Suppressor macrophage (primary cell): ENCODE measurements at regions not wholly inside any gene's neighbourhood (a gene's known extent, or its start where the extent isn't known, plus 50 kb on each side); places are given as distances from the start of the nearest gene placed in this dataset.
"Not testable (repeated sequence)": the region's sequence is repeated elsewhere in the genome, so short reads cannot be mapped to it uniquely, and the experiment has no call there.

Experiments
- DNase-seq, 4 experiments: peaks; one replicate each; pipeline ENCODE4 v3.0.0-alpha.2; 2020 to 2022

DNA sequence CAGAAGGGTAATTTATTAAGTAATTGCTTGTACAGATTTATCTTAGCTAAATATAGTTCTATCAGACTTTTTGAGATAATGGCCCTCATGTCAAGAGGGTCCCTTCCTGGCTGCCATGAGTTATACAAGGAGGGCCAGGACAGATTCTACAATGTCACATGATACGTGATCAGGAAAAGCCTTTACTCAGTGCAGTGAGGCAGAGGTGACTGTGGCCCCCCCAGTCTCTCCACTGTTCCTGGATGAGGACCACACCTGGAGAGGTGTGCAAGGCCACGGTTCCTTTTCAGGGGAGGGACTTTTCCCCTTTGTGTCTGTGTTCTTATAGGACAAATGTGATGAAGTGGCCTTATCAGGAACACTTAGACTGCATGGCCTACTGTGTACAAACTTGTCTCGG is 54.3 kb upstream of the LRCH1 start:
- DNase-seq: no peak

DNA sequence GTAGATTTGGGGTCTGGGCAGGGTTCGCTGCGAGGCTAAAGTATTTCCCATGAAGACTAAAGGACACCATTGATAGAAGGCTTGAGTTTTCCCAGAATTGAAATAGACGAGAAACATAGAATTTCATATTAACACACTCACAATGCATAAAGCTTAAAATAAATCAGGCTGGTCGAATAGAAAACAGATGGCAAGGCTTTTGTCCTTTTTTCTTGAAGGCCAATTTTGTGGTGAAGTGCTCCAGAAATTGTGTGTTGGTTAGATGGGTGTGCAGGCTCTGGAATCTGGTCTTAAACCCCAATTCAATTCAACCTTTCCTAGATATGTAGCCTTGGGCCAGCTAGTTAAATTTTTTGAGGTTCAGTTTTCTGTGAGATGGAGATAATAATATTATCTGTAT is 56.9 kb upstream of the LRCH1 start:
- no peak for DNase-seq

DNA sequence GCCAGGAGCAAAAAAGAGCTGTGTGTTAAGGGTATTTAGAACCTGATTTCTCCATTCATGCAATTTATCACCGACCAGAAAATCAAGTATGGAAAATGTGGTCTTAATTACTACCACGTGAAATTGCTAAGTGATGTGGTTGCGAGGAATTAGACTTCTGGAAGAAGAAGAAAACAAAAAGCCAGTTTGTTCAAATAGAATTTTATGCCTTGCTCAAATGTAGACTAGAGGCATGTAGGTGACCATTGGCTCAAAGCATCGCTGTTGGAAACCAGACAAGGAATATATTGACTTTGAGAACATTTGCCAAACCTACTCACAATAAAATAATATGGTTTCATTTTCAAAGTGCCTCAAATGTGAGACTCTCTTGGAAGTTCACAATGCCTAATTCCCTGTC is 57.3 kb upstream of the LRCH1 start:
- no peak for DNase-seq

DNA sequence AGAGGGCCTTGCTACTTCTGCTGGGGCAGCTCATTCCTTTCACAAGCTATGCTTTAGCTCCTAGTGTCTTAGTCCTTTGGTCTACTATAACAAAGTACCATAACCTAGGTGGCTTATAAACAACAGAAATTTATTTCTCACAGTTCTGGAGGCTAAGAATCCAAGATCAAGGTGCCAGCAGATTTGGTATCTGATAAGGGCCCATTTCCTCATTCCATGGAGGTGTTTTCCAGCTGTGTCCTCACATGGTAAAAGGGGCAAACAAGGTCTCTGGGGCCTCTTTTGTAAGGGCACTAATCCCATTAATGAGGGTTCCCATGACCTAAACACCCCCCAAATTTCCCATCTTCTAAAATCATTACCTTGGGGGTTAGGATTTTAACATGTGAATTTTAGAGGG is 57.9 kb upstream of the LRCH1 start:
- no peak for DNase-seq

DNA sequence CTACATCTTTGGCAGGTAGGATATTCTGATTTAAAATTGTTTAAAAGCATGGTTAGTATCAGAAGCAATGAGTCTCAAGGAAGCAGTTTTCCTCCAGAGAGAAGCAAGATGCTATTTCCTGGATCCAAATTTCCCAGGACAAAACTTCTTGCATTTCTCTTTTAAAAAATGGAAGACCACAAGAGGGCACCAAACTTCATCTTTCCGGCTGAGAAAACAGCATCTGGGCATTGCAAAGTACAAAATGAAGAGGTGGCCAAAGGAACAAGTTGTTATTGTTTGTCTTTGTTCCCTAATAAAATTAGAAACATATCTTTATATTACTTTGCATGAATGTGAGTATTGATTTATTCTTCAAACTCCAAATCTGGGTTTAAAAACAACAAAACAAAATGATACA is 60.0 kb upstream of the LRCH1 start:
- peak; percentile 66 to 81 (median 68) for DNase-seq

DNA sequence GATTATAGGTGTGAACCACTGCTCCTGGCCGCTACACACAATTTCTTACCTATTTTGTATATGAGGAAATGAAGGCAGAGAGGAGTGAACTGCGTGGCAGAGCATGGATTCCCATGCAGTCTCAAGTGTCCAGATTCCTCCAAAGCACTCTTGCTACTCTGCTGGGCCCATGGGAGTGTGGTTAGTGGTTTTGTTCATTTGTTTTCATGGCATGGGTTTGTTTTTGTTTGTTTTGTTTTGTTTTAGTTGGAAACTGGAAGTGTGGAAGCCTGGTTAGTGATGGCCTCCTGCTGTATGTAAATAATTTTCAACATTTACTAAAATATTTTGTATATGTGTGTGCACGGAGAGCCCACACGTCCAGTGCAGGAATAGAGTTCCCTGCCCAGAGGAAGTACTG is 61.3 kb upstream of the LRCH1 start:
- DNase-seq: no peak

DNA sequence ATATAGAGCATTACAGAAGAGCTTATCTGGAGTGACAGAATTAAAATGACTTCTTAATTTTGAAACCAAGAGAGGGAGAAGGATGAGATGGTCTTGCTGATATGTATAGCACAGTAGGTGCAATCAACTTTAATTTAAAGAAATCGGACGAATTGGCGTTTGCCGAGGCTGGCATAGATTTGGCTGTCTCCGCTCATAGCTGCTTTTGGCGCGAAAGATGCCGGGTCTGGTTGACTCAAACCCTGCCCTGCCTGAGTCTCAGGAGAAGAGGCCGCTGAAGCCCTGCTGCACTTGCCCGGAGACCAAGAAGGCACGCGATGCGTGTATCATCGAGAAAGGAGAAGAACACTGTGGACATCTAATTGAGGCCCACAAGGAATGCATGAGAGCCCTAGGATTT is 62.3 kb upstream of the LRCH1 start:
- DNase-seq: not testable (repeated sequence)

DNA sequence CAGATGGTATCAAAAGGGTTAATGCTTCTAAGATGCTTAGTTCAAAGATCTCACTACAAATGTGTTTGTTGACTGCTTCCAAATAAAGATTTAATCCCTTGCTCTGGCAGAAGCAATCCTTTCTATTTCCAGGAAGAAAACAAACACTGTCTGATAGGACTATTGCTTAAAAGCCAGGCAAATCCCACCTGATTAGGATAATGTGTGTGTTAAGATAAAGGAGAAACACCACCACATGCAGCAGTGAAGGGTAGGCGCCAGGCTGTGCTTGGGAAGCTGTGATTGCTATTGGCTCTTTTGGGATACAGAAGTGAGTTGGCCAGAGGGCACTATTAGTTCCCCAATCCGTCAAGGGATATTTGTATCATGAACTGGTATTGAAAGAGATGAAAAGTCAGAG is 62.8 kb upstream of the LRCH1 start:
- DNase-seq: peak; percentile 11 to 44 (median 38)

DNA sequence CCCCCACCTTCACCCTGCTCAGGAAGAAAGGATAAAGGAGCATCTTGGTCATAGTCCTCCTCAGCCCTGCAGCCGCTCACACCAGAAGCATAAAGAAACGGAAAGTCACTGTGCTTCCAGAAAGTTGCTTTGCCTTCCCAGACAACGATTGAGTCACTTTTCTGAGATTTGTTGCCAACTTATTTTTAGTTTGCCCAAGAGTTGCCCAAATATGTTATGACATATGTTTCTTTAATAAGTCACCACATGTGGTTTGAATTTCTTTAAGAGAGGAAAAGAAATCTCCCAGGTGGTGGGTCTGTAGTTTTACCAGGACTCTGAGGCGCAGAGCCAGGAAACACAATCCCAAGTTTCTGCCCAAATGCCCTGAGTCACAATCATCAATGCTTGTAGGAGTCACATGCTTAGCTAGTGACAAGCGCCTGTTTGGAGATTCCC is 63.4 kb upstream of the LRCH1 start:
- DNase-seq: peak; percentile 9 to 48 (median 36)

DNA sequence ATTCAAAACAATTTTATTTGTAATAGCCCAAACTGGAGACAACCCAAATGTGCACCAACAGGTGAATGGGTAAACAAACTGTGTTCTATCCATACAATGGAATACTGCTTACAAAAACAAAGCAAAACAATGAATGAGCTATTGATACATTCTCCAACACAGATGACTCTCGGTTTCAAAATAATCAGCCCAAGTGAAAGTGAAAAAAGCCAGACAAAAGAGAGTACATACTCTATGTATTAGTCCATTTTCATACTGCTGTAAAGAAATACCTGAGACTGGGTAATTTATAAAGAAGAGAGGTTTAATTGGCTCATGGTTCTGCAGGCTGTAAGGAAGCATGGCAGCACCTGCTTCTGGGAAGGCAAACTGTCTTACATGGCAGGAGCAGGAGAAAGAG is 65.2 kb upstream of the LRCH1 start:
- no peak for DNase-seq

DNA sequence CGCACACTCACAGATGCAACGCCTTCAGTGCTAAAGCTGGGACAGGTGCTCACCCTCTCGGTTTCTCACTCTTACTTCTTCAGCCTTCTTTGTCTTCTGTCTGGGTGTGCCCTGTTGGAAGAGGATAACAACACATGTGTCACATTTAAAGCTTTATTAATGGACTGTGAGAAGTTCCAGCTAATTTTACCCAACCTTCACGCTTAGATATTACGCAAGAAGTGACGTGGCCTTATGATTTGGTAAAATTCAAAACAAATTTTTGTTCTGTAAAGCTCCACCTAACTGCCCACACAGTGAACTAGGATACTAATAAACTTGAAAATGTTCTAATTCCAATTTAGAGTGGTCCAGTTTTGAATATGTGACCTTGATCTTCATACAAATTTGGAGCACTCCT is 66.7 kb upstream of the LRCH1 start:
- DNase-seq: no peak

DNA sequence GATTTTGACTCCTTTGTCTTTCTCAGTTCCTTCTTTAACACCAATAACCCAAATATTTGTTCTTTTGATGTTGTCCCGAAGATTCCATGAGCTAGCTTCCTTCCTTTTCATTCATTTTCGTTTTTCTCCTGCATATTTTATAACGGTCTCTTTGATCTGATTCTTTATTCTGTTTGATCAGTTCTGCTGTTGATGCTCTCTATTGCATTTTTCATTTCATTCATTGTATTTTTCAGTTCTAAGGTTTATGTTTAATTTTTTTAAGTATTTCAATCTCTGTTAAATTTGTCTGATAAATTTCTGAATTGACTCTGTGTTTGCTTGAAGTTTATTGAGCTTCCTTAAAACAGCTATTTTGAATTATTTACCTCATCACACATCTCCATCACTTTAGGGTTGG is 68.4 kb upstream of the LRCH1 start:
- no peak for DNase-seq

DNA sequence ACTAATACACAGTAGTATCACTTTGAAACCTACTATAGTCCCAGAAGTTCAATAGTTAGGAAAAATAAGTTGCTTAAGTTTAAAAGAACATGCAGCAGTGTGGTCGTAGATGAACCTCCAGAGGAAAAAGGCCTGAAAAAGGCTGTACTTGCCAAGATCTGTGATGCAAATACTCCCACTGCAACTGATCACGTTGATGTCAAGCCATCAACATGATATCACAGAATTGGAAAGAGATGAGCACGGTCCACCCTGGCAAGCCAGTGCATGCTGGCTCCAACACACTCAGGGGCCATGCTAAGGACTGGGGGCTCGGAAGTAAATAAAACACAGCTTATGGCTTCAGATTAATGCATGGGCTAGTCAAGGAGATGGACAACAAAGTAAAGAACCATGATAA is 71.8 kb upstream of the LRCH1 start:
- no peak for DNase-seq

DNA sequence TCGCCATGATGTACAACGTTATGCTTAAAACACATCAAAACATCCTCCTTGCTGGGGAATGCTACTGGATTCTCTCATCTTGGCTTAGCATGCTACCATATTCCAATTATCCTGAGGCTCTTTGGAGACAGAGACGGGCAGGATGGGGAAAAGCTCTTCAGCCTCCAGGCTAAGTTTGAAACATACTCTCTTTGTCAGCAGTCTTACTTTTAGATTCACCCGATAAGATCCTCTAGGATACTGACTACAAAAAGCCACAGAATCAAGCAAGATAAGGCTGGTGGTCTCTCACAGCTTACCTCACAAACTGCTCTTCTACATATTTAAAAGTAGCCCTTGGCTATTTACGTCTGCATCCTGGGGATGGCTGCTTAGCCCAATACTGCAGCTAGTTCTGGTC is 72.8 kb upstream of the LRCH1 start:
- DNase-seq: no peak

DNA sequence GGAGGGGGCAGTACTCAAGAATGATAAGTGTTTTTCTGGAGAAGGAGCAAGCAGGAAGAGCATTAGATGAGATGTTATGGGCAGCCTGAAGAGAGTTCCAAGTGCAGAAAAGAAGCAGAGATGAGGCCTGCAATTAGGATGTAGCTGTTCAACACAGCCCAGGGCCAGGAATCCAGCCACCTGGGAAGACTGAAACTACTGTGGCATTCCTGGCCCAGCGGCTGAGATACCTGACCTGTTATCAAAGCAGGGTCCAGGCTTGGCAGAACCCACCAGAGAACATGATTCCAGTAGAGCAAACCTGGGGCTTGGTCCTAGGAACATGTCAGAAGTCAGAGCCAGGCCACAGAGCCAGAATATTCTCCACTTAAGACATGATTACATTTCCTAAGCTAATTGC is 73.3 kb upstream of the LRCH1 start:
- DNase-seq: no peak

DNA sequence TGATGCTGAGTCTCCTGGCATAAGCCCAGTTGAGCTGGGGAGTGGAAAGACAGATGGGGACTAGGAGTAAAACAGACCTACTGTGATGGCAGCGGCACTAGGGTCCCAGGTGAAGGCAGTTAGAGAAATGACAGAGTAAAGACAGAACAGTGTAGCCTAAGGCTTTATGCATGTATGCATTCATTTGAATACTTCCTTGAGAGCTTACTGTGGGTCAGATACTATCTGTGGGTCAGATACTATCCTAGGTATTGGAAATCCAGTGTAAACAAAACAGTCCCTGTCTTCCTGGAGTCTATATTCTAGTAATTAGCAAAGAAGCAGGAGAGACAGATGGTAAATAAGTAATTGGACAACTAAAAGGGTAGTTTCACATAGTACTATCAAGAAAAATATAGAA is 73.7 kb upstream of the LRCH1 start:
- no peak for DNase-seq

DNA sequence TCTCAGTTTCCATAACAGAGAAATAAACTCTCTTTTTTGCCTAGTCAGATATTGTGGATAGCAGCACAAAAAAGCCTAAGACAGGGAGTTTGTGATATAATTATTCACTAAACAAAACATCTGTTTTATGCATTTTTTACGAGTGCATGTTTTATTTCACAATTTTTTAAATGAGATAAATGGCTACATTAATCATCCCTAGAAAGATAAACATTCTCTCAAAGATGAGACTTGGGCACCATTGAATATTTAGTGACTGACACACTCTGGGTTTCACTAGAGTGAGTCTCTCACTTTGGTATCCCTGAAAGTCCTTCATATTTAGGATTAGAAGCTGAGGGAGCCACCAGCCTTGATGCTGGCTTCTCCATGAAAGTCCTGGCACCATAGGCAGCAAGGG is 74.3 kb upstream of the LRCH1 start:
- DNase-seq: no peak

DNA sequence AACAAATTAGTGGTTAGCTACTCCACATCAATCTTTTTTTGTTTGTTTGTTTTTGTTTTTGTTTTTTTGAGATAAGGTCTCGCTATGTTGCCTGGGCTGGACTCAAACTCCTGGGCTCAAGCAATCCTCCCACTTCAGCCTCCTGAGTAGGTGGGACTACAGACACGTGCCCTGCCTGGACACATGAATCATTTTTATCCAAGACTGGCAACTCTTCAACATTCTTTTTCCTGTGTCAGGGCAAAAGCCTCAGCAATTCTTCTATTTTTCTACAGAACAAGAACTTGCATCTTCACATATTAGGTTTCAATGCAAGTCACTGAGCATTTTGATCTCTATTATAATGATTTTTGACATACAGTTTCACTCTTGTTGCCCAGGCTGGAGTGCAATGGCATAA is 76.8 kb upstream of the LRCH1 start:
- DNase-seq: peak in 1 of 4 experiments; percentile 9

DNA sequence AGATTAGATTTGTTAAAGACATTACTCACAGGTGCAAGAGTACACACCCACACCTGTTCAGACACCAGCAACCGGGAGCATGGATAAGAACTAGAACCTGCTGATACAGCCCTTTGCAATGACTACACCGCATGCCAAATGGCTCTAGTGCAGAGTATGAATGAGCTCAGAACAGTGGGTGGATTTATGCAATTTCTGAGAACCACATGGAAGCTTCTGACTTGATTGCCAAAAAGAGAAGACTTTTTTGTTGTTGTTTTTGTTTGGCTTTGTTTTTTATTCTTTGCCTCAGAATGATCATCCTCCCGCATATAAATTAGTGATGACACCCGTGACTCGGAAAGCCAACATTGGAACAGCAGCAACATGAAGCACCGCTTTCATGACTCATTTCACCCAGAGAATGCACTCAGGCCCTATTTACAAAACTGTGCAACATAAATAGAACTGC is 77.4 kb upstream of the LRCH1 start:
- DNase-seq: peak; percentile 54 to 88 (median 74)

DNA sequence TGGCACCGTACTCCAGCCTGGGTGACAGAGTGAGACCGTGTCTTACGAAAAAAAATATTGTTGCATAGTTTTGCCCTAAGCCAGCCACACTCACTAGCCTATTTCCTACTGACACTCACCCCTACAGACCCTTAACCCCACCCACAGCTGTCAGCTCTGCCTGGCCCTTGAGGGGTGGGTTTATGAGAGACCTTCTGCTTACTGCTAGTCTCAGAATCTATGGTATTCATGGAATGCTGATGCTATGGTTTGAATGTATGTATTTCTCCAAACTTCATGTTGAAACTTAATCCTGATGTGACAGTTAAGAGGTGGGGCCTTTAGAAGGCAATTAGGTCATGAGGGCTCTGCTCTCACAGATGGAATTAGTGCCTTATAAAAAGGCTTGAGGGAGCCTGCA is 79.2 kb upstream of the LRCH1 start:
- DNase-seq: no peak

DNA sequence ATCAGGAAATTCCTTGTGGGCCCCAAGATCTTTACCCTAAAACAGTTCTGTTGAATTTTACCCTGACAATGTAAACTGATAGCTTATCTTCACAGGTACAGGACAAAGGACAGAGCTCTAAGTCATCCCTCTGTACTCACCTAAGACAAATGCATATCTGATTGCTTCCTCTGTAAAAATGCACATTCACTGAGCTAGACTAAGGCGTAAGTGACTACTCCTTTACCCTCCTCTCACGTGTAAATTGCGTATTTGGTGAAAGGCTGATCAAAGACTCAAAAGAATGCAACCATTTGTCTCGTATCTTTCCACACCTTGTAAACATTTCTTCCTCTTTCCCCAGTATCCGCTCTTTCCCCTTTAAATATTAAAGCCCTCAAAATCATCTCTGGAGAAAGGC is 80.6 kb upstream of the LRCH1 start:
- DNase-seq: no peak

DNA sequence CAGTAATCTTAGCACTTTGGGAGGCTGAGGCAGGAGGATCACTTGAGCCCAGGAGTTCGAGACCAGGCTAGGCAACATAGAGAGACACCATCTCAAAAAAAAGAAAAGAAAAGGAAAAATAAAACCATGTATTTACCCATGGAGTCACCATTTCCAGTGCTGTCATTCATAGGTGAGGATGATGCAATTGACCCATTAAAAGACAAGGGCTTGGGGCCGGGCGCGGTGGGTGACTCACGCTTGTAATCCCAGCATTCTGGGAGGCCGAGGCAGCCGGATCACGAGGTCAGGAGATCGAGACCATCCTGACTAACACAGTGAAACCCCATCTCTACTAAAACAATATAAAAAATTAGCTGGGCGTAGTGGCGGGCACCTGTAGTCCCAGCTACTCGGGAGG is 82.6 kb upstream of the RUBCNL start:
- not testable (repeated sequence) for DNase-seq

DNA sequence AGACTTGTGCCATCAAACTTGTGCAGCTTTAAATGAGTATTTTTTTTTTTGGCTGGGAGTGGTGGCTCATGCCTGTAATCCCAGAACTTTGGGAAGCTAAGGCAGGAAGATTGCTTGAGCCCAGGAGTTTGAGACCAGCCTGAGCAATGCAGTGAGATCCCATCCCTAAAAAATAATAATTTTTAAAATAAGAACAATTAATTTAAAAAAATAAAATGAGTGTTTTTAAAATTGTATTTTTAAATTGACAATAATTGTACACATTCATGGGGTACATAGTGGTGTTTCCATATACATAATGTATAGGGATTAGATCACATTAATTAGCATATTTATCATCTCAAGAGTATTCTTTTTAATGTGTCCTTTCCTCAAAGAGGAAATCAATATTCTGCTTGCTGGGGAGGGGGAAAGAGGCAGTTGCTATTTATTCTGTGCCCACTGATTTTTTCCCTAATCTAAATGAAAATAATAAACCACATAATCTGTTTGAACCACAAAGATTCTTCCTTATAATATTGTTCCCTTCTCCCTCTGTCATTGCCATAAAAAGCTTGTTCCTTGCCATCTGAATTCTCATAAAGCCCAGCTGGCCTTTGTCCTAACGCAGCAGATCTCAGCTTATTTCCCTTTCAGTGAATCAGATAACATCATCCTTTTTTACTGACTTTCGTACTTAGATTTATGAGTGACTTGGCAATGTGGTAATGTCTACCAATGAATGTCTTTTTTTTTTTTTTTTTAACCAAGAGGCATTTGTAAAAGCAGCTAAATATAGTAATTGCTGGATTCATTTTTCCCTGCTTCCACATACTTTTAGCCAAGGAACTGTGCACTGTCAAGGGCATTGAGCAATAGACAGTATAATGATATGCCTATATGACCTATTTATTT is 81.8 kb upstream of the RUBCNL start:
- peak; percentile 36 to 68 (median 56) for DNase-seq

DNA sequence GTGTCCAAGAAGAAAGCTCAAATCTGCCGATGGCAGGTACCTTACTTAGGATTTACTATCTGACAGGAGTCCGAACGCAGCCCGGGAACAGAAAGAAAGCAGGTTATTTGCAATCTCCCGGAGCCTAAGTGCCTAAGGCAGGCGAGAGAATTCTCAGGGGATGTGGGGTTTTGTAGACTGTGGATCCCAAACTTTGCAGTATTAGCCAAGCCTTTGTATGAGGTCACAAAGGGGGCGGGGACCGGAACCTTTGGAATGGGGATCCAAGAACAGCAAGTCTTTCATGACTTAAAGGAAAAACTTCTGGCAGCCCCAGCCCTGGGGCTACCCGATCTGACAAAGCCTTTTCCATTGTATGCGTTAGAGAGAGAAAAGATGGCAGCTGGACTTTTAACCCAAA is 80.6 kb upstream of the RUBCNL start:
- not testable (repeated sequence) for DNase-seq

DNA sequence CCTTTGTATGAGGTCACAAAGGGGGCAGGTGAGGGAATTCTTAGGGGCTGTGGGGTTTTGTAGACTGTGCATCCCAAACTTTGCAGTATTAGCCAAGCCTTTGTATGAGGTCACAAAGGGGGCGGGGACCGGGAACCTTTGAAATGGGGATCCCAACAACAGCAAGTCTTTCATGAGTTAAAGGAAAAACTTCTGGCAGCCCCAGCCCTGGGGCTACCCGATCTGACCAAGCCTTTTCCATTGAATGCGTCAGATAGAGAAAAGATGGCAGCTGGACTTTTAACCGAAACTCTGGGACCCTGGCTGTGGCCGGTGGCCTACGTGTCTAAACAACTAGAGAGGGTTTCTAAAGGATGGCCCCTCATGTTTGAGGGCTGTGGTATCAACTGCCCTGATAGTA is 79.0 kb upstream of the RUBCNL start:
- DNase-seq: not testable (repeated sequence)
